ENCODE measurements at regions not wholly inside any gene's neighbourhood (a gene's known extent, or its start where the extent isn't known, plus 50 kb on each side); places are given as distances from the start of the nearest gene placed in this dataset.

- TF ChIP-seq CTCF (IDR thresholded peaks at IDR 0.05) (no peak), POLR2AphosphoS5 (IDR thresholded peaks at IDR 0.05) (no peak), EP300 (IDR thresholded peaks at IDR 0.05; ENCODE audit: low read depth) (no peak), POLR2A (IDR thresholded peaks at IDR 0.05) (no peak)
These were observed 190.8 kb downstream of the TENT5A start for GRCh38 chr6:81561731-81562130.

Data from transverse colon (tissue), 4 donors.